H1 (cell line): ENCODE measurements at regions not wholly inside any gene's neighbourhood (a gene's known extent, or its start where the extent isn't known, plus 50 kb on each side); places are given as distances from the start of the nearest gene placed in this dataset.

Source experiments
- CTCF ChIA-PET: fragments of 300-600 bp; sonication (Branson Sonifier 250); formaldehyde crosslinking; loops from one replicate; lab custom pipeline; 2021; ENCODE audit not compliant: partially characterized antibody; lab: Charles Lee
- POLR2A ChIA-PET: fragments of 300-600 bp; sonication (Branson Sonifier 250); formaldehyde crosslinking; loops from one replicate; lab custom pipeline; 2021; ENCODE audit warnings: inconsistent platforms; ENCODE audit not compliant: partially characterized antibody; lab: Charles Lee
- DNase-seq, 2 experiments: peaks; one replicate each; pipeline versions ENCODE4 v3.0.0 to v3.0.0-alpha.2; 2010 to 2022; ENCODE audit warnings: low spot score in 2 of 2, low read depth in 1 of 2, mixed read lengths in 1 of 2
- FAIRE-seq: peaks from 2 replicates; lab custom pipeline; 2011; peaks lifted over from hg19 to GRCh38; lab: Jason Lieb, UNC
- H2AFZ ChIP-seq: 2 replicates; pipeline ENCODE4 v1.8.1; 2012; ENCODE audit warnings: low read length, inconsistent platforms
- H2AK5ac ChIP-seq: 2 replicates; pipeline ENCODE4 v1.6.1; 2013; ENCODE audit warnings: low read depth, low read length
- H2BK120ac ChIP-seq: replicated peaks from 2 replicates; pipeline ENCODE3; 2013; ENCODE audit warnings: low read depth, low read length, inconsistent platforms
- H2BK12ac ChIP-seq: 2 replicates; pipeline ENCODE4 v1.6.1; 2013; ENCODE audit warnings: low read depth, low read length
- H2BK15ac ChIP-seq: 2 replicates; pipeline ENCODE4 v1.6.1; 2013; ENCODE audit warnings: low read length
- H2BK20ac ChIP-seq: 2 replicates; pipeline ENCODE4 v1.6.1; 2013; ENCODE audit warnings: low read length
- H2BK5ac ChIP-seq: 2 replicates; pipeline ENCODE4 v1.6.1; 2013; ENCODE audit warnings: low read depth, low read length
- H3K14ac ChIP-seq: 2 replicates; pipeline ENCODE4 v1.6.1; 2013; ENCODE audit warnings: inconsistent platforms; ENCODE audit not compliant: insufficient read length
- H3K18ac ChIP-seq: 2 replicates; pipeline ENCODE4 v1.6.1; 2013; ENCODE audit warnings: low read length; ENCODE audit errors: extremely low read depth
- H3K23ac ChIP-seq: 2 replicates; pipeline ENCODE4 v1.6.1; 2013; ENCODE audit warnings: inconsistent platforms; ENCODE audit not compliant: insufficient read length
- H3K23me2 ChIP-seq: 2 replicates; pipeline ENCODE4 v1.6.1; 2013; ENCODE audit warnings: low read depth, low read length
- H3K27ac ChIP-seq: 2 replicates; pipeline ENCODE4 v1.6.1; 2011; ENCODE audit warnings: low read depth, low read length, inconsistent platforms
- H3K27me3 ChIP-seq, 4 experiments: replicated peaks in 1 of 4; 1 replicate in 1 of 4; 2 replicates in 3 of 4; pipeline versions ENCODE4 v1.6.1 to v1.8.1; 2011 to 2013; ENCODE audit warnings: low read length in 3 of 4, mild to moderate bottlenecking in 3 of 4, inconsistent platforms in 2 of 4, mixed read lengths in 2 of 4, moderate library complexity in 1 of 4; ENCODE audit not compliant: control insufficient read depth in 3 of 4, insufficient read depth in 3 of 4; ENCODE audit errors: extremely low read depth in 1 of 4
- H3K36me3 ChIP-seq, 4 experiments: 2 replicates each; pipeline versions ENCODE4 v1.6.1 to v1.8.1; 2011 to 2013; ENCODE audit warnings: mild to moderate bottlenecking in 4 of 4, low read length in 3 of 4, moderate library complexity in 2 of 4, control low read depth in 1 of 4, inconsistent platforms in 1 of 4; ENCODE audit not compliant: insufficient read depth in 4 of 4, control insufficient read depth in 2 of 4
- H3K4ac ChIP-seq: replicated peaks from 2 replicates; pipeline ENCODE3; 2013; ENCODE audit warnings: low read length, low read depth, mixed read lengths, inconsistent platforms; ENCODE audit not compliant: insufficient read length
- H3K4me1 ChIP-seq, 4 experiments: replicated peaks in 1 of 4; 1 replicate in 1 of 4; 2 replicates in 3 of 4; pipeline versions ENCODE4 v1.6.1 to v1.8.1; 2011 to 2013; ENCODE audit warnings: low read length in 3 of 4, inconsistent platforms in 2 of 4, mixed read lengths in 1 of 4; ENCODE audit not compliant: insufficient read depth in 4 of 4, control insufficient read depth in 3 of 4
- H3K4me2 ChIP-seq, 2 experiments: 2 replicates each; pipeline versions ENCODE4 v1.6.1 to v1.8.1; 2011 to 2013; ENCODE audit warnings: low read depth in 2 of 2, low read length in 2 of 2, control low read depth in 1 of 2, inconsistent platforms in 1 of 2, mild to moderate bottlenecking in 1 of 2; ENCODE audit not compliant: insufficient read depth in 1 of 2
- H3K4me3 ChIP-seq, 4 experiments: fragments of 200-600, 300-600 bp in 1 of 4; sonication (generic), shearing (Covaris generic), sonication (Bioruptor Twin) in 1 of 4; 2 replicates each; pipeline versions ENCODE4 v1.5.1 to v1.8.1; 2011 to 2016; ENCODE audit warnings: low read length in 4 of 4, low read depth in 3 of 4, control low read depth in 2 of 4, inconsistent platforms in 2 of 4, mild to moderate bottlenecking in 2 of 4, mixed read lengths in 1 of 4, moderate library complexity in 1 of 4; ENCODE audit not compliant: insufficient read depth in 2 of 4; ENCODE audit errors: extremely low read depth in 1 of 4
- H3K56ac ChIP-seq: replicated peaks from 2 replicates; pipeline ENCODE3; 2013; ENCODE audit warnings: low read depth, mild to moderate bottlenecking, mixed read lengths, low read length, inconsistent platforms; ENCODE audit not compliant: insufficient read length
- H3K79me1 ChIP-seq: 2 replicates; pipeline ENCODE4 v1.6.1; 2013; ENCODE audit warnings: low read depth, low read length, control low read depth
- H3K79me2 ChIP-seq, 2 experiments: 2 replicates each; pipeline versions ENCODE4 v1.6.1 to v1.8.1; 2012 to 2013; ENCODE audit warnings: low read length in 2 of 2, mild to moderate bottlenecking in 2 of 2, inconsistent platforms in 1 of 2; ENCODE audit not compliant: insufficient read depth in 2 of 2, control insufficient read depth in 1 of 2
- H3K9ac ChIP-seq, 4 experiments: replicated peaks in 1 of 4; 1 replicate in 1 of 4; 2 replicates in 3 of 4; pipeline versions ENCODE4 v1.6.1 to v1.8.1; 2011 to 2013; ENCODE audit warnings: low read depth in 3 of 4, low read length in 3 of 4, control low read depth in 2 of 4, mild to moderate bottlenecking in 2 of 4, moderate library complexity in 2 of 4, inconsistent platforms in 1 of 4; ENCODE audit errors: extremely low read depth in 1 of 4
- H3K9me3 ChIP-seq, 2 experiments: 2 replicates each; pipeline versions ENCODE4 v1.6.1 to v1.8.1; 2012 to 2013; ENCODE audit warnings: mild to moderate bottlenecking in 2 of 2, moderate library complexity in 2 of 2, control low read depth in 1 of 2, inconsistent platforms in 1 of 2, low read depth in 1 of 2, low read length in 1 of 2, mixed read lengths in 1 of 2; ENCODE audit not compliant: insufficient read depth in 2 of 2
- H4K20me1 ChIP-seq, 2 experiments: replicated peaks in 1 of 2; 2 replicates each; pipeline versions ENCODE3 to v1.8.1; 2011 to 2013; ENCODE audit warnings: inconsistent platforms in 2 of 2, low read length in 2 of 2, mild to moderate bottlenecking in 1 of 2; ENCODE audit not compliant: insufficient read depth in 2 of 2, control insufficient read depth in 1 of 2
- H4K5ac ChIP-seq: 2 replicates; pipeline ENCODE4 v1.6.1; 2013; ENCODE audit warnings: low read length, low read depth, mixed read lengths, inconsistent platforms; ENCODE audit not compliant: insufficient read length
- H4K8ac ChIP-seq: 2 replicates; pipeline ENCODE4 v1.8.0; 2013; ENCODE audit warnings: mild to moderate bottlenecking, moderate library complexity, low read length, inconsistent platforms; ENCODE audit not compliant: insufficient read depth; ENCODE audit errors: extremely low read depth
- H4K91ac ChIP-seq: replicated peaks from 2 replicates; pipeline ENCODE3; 2013; ENCODE audit warnings: low read length, mixed read lengths, inconsistent platforms; ENCODE audit not compliant: insufficient read length
- BRCA1 ChIP-seq: IDR thresholded peaks from 2 replicates; pipeline ENCODE4 v1.6.1; 2012; ENCODE audit warnings: low read depth, low read length, improper control_type of control experiment
- GTF2F1 ChIP-seq: IDR thresholded peaks from 2 replicates; pipeline ENCODE4 v1.6.1; 2012; ENCODE audit warnings: low read depth, low read length, improper control_type of control experiment, borderline replicate concordance
- NANOG ChIP-seq: IDR thresholded peaks from 2 replicates; pipeline ENCODE4 v1.6.1; 2011; ENCODE audit warnings: low read length, low read depth, mild to moderate bottlenecking, inconsistent platforms; ENCODE audit not compliant: insufficient read depth, poor library complexity, severe bottlenecking
- POLR2A ChIP-seq, 2 experiments: IDR thresholded peaks; 1 replicate in 1 of 2; 2 replicates in 1 of 2; pipeline ENCODE4 v1.6.1; 2011; ENCODE audit warnings: low read depth in 2 of 2, low read length in 2 of 2, mild to moderate bottlenecking in 2 of 2; ENCODE audit errors: control extremely low read depth in 1 of 2
- POLR2AphosphoS5 ChIP-seq: IDR thresholded peaks from 2 replicates; pipeline ENCODE4 v1.6.1; 2011; ENCODE audit warnings: low read depth, low read length
- SP1 ChIP-seq: IDR thresholded peaks from 2 replicates; pipeline ENCODE4 v1.6.1; 2011; ENCODE audit warnings: low read depth, low read length
- TBP ChIP-seq: IDR thresholded peaks from 2 replicates; pipeline ENCODE4 v1.6.1; 2011; ENCODE audit warnings: low read depth, low read length, improper control_type of control experiment
- WGBS, 2 experiments: shearing (Covaris generic) in 1 of 2; methylation state at CpG; one replicate each; pipeline versions ENCODE4 v1.1.6 to v1.1.7; 2013 to 2015; ENCODE audit warnings: low lambda C conversion rate in 2 of 2, mixed read lengths in 2 of 2, inconsistent platforms in 1 of 2, low coverage in 1 of 2, missing lambda C conversion rate in 1 of 2; ENCODE audit not compliant: insufficient replicate concordance in 2 of 2, insufficient coverage in 1 of 2, insufficient read length in 1 of 2; ENCODE audit errors: extremely low coverage in 1 of 2, missing lambda C conversion rate in 1 of 2; 5-methylcytosine and 5-hydroxymethylcytosine counted together

DNA sequence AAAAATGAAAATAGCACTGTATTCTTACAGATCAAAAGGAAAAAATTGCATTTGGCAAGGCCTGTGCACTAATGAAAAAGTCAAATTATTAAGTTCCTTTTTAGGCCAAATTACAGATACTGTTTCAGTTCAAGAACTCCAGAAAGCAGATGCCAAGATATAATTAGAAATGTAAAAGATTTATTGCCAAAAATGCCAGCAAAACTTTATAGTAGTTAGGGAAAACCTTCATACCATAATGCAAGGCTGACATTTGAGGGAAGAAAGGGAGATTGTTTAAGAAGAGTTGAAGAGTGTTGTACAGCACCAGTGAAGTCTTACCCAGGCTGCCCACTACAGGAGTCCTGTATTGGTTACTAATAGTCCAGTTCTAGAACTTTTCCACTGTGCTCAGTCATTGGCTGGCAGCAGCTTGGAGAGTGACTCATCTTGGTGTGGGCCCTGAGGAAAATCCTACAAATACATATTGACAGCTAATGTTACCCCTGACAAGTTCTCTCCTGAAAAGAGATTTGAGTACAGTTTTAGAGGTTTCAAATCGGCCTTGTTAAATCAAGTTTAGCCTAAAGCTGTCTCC is 600.4 kb downstream of the C12orf50 start:
- WGBS, 2 experiments = 89% methylated on average over 1 of the region's 1 CpG; no CpG with 5 or more reads in 1 of the 2 experiments
- no peak overlapping the region for H3K23ac ChIP-seq
- no peak overlapping the region for H4K5ac ChIP-seq
- H3K27ac ChIP-seq = no peak overlapping the region
- no peak for TF ChIP-seq POLR2A (IDR thresholded peaks at IDR 0.05; ENCODE audit: control extremely low read depth in 1 of 2, low read depth in 2 of 2, low read length in 2 of 2)
- no peak for TF ChIP-seq GTF2F1
- TF ChIP-seq POLR2AphosphoS5 = no peak
- no peak for TF ChIP-seq TBP
- no peak for TF ChIP-seq SP1
- TF ChIP-seq BRCA1 = no peak
- no peak for TF ChIP-seq NANOG
- no peak overlapping the region for H3K4me2 ChIP-seq
- 0 out of 2 replicates have a peak overlapping the region, but pooled peaks have one; percentile 44 for H2AFZ ChIP-seq
- H3K4me1 ChIP-seq = no peaks in the 10 kb centered on the region
- H3K79me1 ChIP-seq = no peaks in the 10 kb centered on the region
- H3K79me2 ChIP-seq = no peaks in the 10 kb centered on the region
- no peak overlapping the region for H2BK5ac ChIP-seq
- ChIA-PET CTCF (interaction anchor here (0.6 kb wide), 1 partner anchor 35 kb away, joined by 5 read pairs; no protein-coding TSS in a partner anchor), POLR2A (no interaction called here)
- H3K14ac ChIP-seq = no peak overlapping the region
- no peaks in the 10 kb centered on the region for H3K23me2 ChIP-seq
- FAIRE-seq (no peak), DNase-seq (no peak)
- H3K18ac ChIP-seq = no peak overlapping the region
- no peak overlapping the region for H3K4me3 ChIP-seq
- H4K8ac ChIP-seq = no peak overlapping the region
- H2AK5ac ChIP-seq = no peak overlapping the region
- H2BK120ac ChIP-seq = no peak overlapping the region
- H3K9ac ChIP-seq = no peak overlapping the region
- no peak overlapping the region for H3K4ac ChIP-seq
- H2BK12ac ChIP-seq = no peak overlapping the region
- H3K27me3 ChIP-seq = peaks cover 0 to 1% (median 0%) of the 10 kb centered on the region in 4 experiments; a peak in 1 of 7 replicates
- no peaks in the 10 kb centered on the region for H3K9me3 ChIP-seq
- H4K20me1 ChIP-seq = no peaks in the 10 kb centered on the region
- no peak overlapping the region for H2BK20ac ChIP-seq
- no peak overlapping the region for H4K91ac ChIP-seq
- H3K36me3 ChIP-seq = no peaks in the 10 kb centered on the region; a peak in 1 of 8 replicates
- no peak overlapping the region for H2BK15ac ChIP-seq
- no peak overlapping the region for H3K56ac ChIP-seq
